ENCODE measurements at regions not wholly inside any gene's neighbourhood (a gene's known extent, or its start where the extent isn't known, plus 50 kb on each side); places are given as distances from the start of the nearest gene placed in this dataset.
"Not testable (repeated sequence)": the region's sequence is repeated elsewhere in the genome, so short reads cannot be mapped to it uniquely, and the experiment has no call there.

DNA sequence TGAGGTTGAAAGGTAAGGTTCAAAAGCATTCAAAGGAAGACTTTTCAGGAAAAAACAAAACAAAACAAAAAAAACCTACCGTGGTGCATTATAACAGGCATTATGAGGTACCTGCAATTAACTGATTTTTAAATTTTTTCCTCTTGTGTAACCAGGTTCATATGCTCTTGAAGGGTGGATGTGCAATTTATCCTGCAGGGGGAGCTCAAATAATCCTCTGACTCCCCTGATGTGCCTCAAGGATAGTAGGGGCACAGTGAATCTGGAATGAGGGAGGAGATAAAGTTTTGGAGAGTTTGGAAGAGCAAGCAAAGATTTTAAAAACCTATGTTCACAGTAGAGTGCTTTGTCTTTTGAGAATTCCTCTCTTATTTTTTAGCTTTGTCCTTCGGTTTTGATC lies 1349.4 kb downstream of the CDH8 start:
- Histone ChIP-seq H3K27ac (ENCODE audit: insufficient read depth, low read depth, low read length, poor library complexity, severe bottlenecking) (no peak overlapping the region), H3K27me3 (ENCODE audit: control insufficient read depth, insufficient read depth, low read length, poor library complexity, severe bottlenecking) (no peaks in the 10 kb centered on the region), H3K4me3 (ENCODE audit: insufficient read depth, low read depth, low read length) (no peak overlapping the region), H3K4me1 (ENCODE audit: control insufficient read depth, insufficient read depth, low read length) (peaks cover under 1% of the 10 kb centered on the region), H3K36me3 (ENCODE audit: control insufficient read depth, insufficient read depth, low read length) (no peaks in the 10 kb centered on the region), H3K9me3 (ENCODE audit: control insufficient read depth, low read length) (no peaks in the 10 kb centered on the region)
- WGBS, 2 experiments = 78 to 87% methylated on average over 1 to 2 of the region's 2 CpGs

DNA sequence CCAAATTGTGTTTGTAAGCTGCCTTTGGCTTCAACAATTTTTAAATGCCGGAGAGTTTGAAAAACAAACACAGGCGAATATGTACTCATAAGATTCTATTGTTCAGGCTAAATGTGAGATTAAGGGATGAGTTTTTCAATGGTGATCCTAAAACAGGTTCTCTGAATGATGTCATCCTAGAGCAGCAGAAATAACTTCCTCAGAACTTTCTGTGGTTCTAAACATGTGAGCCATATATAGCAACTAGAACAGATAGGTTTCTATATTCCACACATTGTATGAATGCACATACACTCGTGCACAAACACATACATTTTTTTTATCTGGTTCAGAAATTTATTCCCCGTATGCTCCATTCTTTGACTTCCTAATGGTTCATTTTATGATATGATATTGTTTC lies 1352.2 kb downstream of the CDH8 start:
- Histone ChIP-seq H3K4me1 (ENCODE audit: control insufficient read depth, insufficient read depth, low read length) (peaks cover 12% of the 10 kb centered on the region), H3K27me3 (ENCODE audit: control insufficient read depth, insufficient read depth, low read length, poor library complexity, severe bottlenecking) (no peaks in the 10 kb centered on the region), H3K36me3 (ENCODE audit: control insufficient read depth, insufficient read depth, low read length) (no peaks in the 10 kb centered on the region), H3K27ac (ENCODE audit: insufficient read depth, low read depth, low read length, poor library complexity, severe bottlenecking) (no peak overlapping the region), H3K9me3 (ENCODE audit: control insufficient read depth, low read length) (no peaks in the 10 kb centered on the region), H3K4me3 (ENCODE audit: insufficient read depth, low read depth, low read length) (no peak overlapping the region)
- 45 to 67% methylated on average over 3 to 4 of the region's 4 CpGs for WGBS, 2 experiments

GRCh38 chr16:60682219-60682618 lies 1354.0 kb downstream of the CDH8 start:
- H3K4me3 ChIP-seq (ENCODE audit: insufficient read depth, low read depth, low read length) = no peak overlapping the region

GRCh38 chr16:60681043-60681442 lies 1355.2 kb downstream of the CDH8 start:
- Histone ChIP-seq H3K4me1 (ENCODE audit: control insufficient read depth, insufficient read depth, low read length) (peaks cover 12% of the 10 kb centered on the region), H3K27ac (ENCODE audit: insufficient read depth, low read depth, low read length, poor library complexity, severe bottlenecking) (no peak overlapping the region), H3K27me3 (ENCODE audit: control insufficient read depth, insufficient read depth, low read length, poor library complexity, severe bottlenecking) (no peaks in the 10 kb centered on the region), H3K36me3 (ENCODE audit: control insufficient read depth, insufficient read depth, low read length) (no peaks in the 10 kb centered on the region), H3K4me3 (ENCODE audit: insufficient read depth, low read depth, low read length) (no peak overlapping the region), H3K9me3 (ENCODE audit: control insufficient read depth, low read length) (no peaks in the 10 kb centered on the region)
- WGBS, 2 experiments = 27 to 80% methylated on average over 1 of the region's 1 CpG

More at GRCh38 chr16:60682219-60682618, 1354.0 kb downstream of the CDH8 start:
- no peaks in the 10 kb centered on the region for H3K27me3 ChIP-seq (ENCODE audit: control insufficient read depth, insufficient read depth, low read length, poor library complexity, severe bottlenecking)
- no peaks in the 10 kb centered on the region for H3K36me3 ChIP-seq (ENCODE audit: control insufficient read depth, insufficient read depth, low read length)
- H3K9me3 ChIP-seq (ENCODE audit: control insufficient read depth, low read length) = no peaks in the 10 kb centered on the region
- no peak overlapping the region for H3K27ac ChIP-seq (ENCODE audit: insufficient read depth, low read depth, low read length, poor library complexity, severe bottlenecking)
- H3K4me1 ChIP-seq (ENCODE audit: control insufficient read depth, insufficient read depth, low read length) = peaks cover 12% of the 10 kb centered on the region
- no CpG with 5 or more reads among the region's 1 CpG for WGBS, 2 experiments

GRCh38 chr16:60675022-60675421 lies 1361.2 kb downstream of the CDH8 start:
- no peaks in the 10 kb centered on the region for H3K36me3 ChIP-seq (ENCODE audit: control insufficient read depth, insufficient read depth, low read length)
- no peaks in the 10 kb centered on the region for H3K9me3 ChIP-seq (ENCODE audit: control insufficient read depth, low read length)
- H3K27ac ChIP-seq (ENCODE audit: insufficient read depth, low read depth, low read length, poor library complexity, severe bottlenecking) = no peak overlapping the region
- no peak overlapping the region for H3K4me3 ChIP-seq (ENCODE audit: insufficient read depth, low read depth, low read length)
- H3K4me1 ChIP-seq (ENCODE audit: control insufficient read depth, insufficient read depth, low read length) = no peaks in the 10 kb centered on the region
- no peaks in the 10 kb centered on the region for H3K27me3 ChIP-seq (ENCODE audit: control insufficient read depth, insufficient read depth, low read length, poor library complexity, severe bottlenecking)

GRCh38 chr16:60674241-60674640 lies 1362.0 kb downstream of the CDH8 start:
- no peak overlapping the region for H3K4me3 ChIP-seq (ENCODE audit: insufficient read depth, low read depth, low read length)
- H3K27ac ChIP-seq (ENCODE audit: insufficient read depth, low read depth, low read length, poor library complexity, severe bottlenecking) = no peak overlapping the region
- no peaks in the 10 kb centered on the region for H3K27me3 ChIP-seq (ENCODE audit: control insufficient read depth, insufficient read depth, low read length, poor library complexity, severe bottlenecking)
- no peaks in the 10 kb centered on the region for H3K9me3 ChIP-seq (ENCODE audit: control insufficient read depth, low read length)
- no peaks in the 10 kb centered on the region for H3K4me1 ChIP-seq (ENCODE audit: control insufficient read depth, insufficient read depth, low read length)
- no peaks in the 10 kb centered on the region for H3K36me3 ChIP-seq (ENCODE audit: control insufficient read depth, insufficient read depth, low read length)
- WGBS, 2 experiments = 86 to 100% methylated on average over 1 of the region's 1 CpG

GRCh38 chr16:60655514-60656153 lies 1380.6 kb downstream of the CDH8 start:
- Histone ChIP-seq H3K27ac (ENCODE audit: insufficient read depth, low read depth, low read length, poor library complexity, severe bottlenecking) (no peak overlapping the region), H3K9me3 (ENCODE audit: control insufficient read depth, low read length) (no peaks in the 10 kb centered on the region), H3K4me3 (ENCODE audit: insufficient read depth, low read depth, low read length) (no peak overlapping the region), H3K4me1 (ENCODE audit: control insufficient read depth, insufficient read depth, low read length) (no peaks in the 10 kb centered on the region), H3K36me3 (ENCODE audit: control insufficient read depth, insufficient read depth, low read length) (no peaks in the 10 kb centered on the region), H3K27me3 (ENCODE audit: control insufficient read depth, insufficient read depth, low read length, poor library complexity, severe bottlenecking) (no peaks in the 10 kb centered on the region)
- WGBS, 2 experiments = 95 to 100% methylated on average over 2 of the region's 2 CpGs

GRCh38 chr16:60651346-60651745 lies 1384.9 kb downstream of the CDH8 start:
- 94 to 98% methylated on average over 3 of the region's 3 CpGs for WGBS, 2 experiments
- H3K9me3 ChIP-seq (ENCODE audit: control insufficient read depth, low read length) = no peaks in the 10 kb centered on the region
- H3K4me1 ChIP-seq (ENCODE audit: control insufficient read depth, insufficient read depth, low read length) = no peaks in the 10 kb centered on the region
- H3K4me3 ChIP-seq (ENCODE audit: insufficient read depth, low read depth, low read length) = no peak overlapping the region
- no peaks in the 10 kb centered on the region for H3K27me3 ChIP-seq (ENCODE audit: control insufficient read depth, insufficient read depth, low read length, poor library complexity, severe bottlenecking)
- no peaks in the 10 kb centered on the region for H3K36me3 ChIP-seq (ENCODE audit: control insufficient read depth, insufficient read depth, low read length)
- H3K27ac ChIP-seq (ENCODE audit: insufficient read depth, low read depth, low read length, poor library complexity, severe bottlenecking) = no peak overlapping the region

GRCh38 chr16:60648290-60648689 lies 1387.9 kb downstream of the CDH8 start:
- H3K27me3 ChIP-seq (ENCODE audit: control insufficient read depth, insufficient read depth, low read length, poor library complexity, severe bottlenecking) = no peaks in the 10 kb centered on the region
- H3K9me3 ChIP-seq (ENCODE audit: control insufficient read depth, low read length) = no peaks in the 10 kb centered on the region
- no peaks in the 10 kb centered on the region for H3K4me1 ChIP-seq (ENCODE audit: control insufficient read depth, insufficient read depth, low read length)
- no peak overlapping the region for H3K4me3 ChIP-seq (ENCODE audit: insufficient read depth, low read depth, low read length)
- no peaks in the 10 kb centered on the region for H3K36me3 ChIP-seq (ENCODE audit: control insufficient read depth, insufficient read depth, low read length)
- H3K27ac ChIP-seq (ENCODE audit: insufficient read depth, low read depth, low read length, poor library complexity, severe bottlenecking) = no peak overlapping the region

- H3K4me1 ChIP-seq (ENCODE audit: control insufficient read depth, insufficient read depth, low read length); H3K4me3 ChIP-seq (ENCODE audit: insufficient read depth, low read depth, low read length); H3K27ac ChIP-seq (ENCODE audit: insufficient read depth, low read depth, low read length, poor library complexity, severe bottlenecking); H3K36me3 ChIP-seq (ENCODE audit: control insufficient read depth, insufficient read depth, low read length); H3K9me3 ChIP-seq (ENCODE audit: control insufficient read depth, low read length); H3K27me3 ChIP-seq (ENCODE audit: control insufficient read depth, insufficient read depth, low read length, poor library complexity, severe bottlenecking): not testable (repeated sequence)
- WGBS, 2 experiments = 90% methylated on average over 4 of the region's 19 CpGs; no CpG with 5 or more reads in 1 of the 2 experiments
Measured at GRCh38 chr16:60647388-60647787, 1388.8 kb downstream of the CDH8 start.

- 93 to 94% methylated on average over 4 of the region's 4 CpGs for WGBS, 2 experiments
- H3K4me1 ChIP-seq (ENCODE audit: control insufficient read depth, insufficient read depth, low read length) = no peaks in the 10 kb centered on the region
- no peak overlapping the region for H3K4me3 ChIP-seq (ENCODE audit: insufficient read depth, low read depth, low read length)
- H3K27ac ChIP-seq (ENCODE audit: insufficient read depth, low read depth, low read length, poor library complexity, severe bottlenecking) = no peak overlapping the region
- H3K36me3 ChIP-seq (ENCODE audit: control insufficient read depth, insufficient read depth, low read length) = no peaks in the 10 kb centered on the region
- no peaks in the 10 kb centered on the region for H3K9me3 ChIP-seq (ENCODE audit: control insufficient read depth, low read length)
- no peaks in the 10 kb centered on the region for H3K27me3 ChIP-seq (ENCODE audit: control insufficient read depth, insufficient read depth, low read length, poor library complexity, severe bottlenecking)
Measured at GRCh38 chr16:60646631-60647030, 1389.6 kb downstream of the CDH8 start.
